ENCODE measurements at regions not wholly inside any gene's neighbourhood (a gene's known extent, or its start where the extent isn't known, plus 50 kb on each side); places are given as distances from the start of the nearest gene placed in this dataset.

DNA sequence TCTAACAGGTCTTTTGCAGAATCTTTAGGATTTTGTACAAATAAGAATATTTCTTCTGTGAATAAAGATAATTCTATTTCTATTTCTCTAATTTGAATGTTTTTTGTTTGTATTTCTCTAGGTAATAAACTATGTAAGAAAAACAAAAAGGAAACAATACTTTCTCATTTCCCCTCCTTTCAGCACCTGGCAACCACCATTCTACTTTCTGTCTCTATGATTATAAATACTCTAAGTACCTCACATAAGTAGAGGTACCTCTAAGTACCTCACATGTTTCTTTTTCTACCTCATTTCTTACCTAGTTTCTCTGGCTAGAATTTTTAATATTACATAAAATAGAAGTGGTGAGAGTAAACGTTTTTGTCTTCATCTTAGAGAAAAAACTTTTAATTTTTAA lies 550.0 kb downstream of the EPHA5 start:
- no peak for TF ChIP-seq EZH2 (IDR thresholded peaks at IDR 0.05; ENCODE audit: borderline replicate concordance, insufficient read depth, low read depth, low read length, poor library complexity, severe bottlenecking)
- TF ChIP-seq, protein P1, sequence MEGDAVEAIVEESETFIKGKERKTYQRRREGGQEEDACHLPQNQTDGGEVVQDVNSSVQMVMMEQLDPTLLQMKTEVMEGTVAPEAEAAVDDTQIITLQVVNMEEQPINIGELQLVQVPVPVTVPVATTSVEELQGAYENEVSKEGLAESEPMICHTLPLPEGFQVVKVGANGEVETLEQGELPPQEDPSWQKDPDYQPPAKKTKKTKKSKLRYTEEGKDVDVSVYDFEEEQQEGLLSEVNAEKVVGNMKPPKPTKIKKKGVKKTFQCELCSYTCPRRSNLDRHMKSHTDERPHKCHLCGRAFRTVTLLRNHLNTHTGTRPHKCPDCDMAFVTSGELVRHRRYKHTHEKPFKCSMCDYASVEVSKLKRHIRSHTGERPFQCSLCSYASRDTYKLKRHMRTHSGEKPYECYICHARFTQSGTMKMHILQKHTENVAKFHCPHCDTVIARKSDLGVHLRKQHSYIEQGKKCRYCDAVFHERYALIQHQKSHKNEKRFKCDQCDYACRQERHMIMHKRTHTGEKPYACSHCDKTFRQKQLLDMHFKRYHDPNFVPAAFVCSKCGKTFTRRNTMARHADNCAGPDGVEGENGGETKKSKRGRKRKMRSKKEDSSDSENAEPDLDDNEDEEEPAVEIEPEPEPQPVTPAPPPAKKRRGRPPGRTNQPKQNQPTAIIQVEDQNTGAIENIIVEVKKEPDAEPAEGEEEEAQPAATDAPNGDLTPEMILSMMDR (IDR thresholded peaks at IDR 0.05), result no peak

Data from B cell (primary cell).